GM12874 (cell line): ENCODE measurements at regions not wholly inside any gene's neighbourhood (a gene's known extent, or its start where the extent isn't known, plus 50 kb on each side); places are given as distances from the start of the nearest gene placed in this dataset.

Experiments used
- TF ChIP-seq, protein P1 (sequence below): IDR thresholded peaks from 2 replicates; pipeline ENCODE4 v1.5.1; 2011; ENCODE audit warnings: low read depth, mild to moderate bottlenecking, control low read depth, low read length, moderate library complexity; ENCODE audit not compliant: insufficient read depth

DNA sequence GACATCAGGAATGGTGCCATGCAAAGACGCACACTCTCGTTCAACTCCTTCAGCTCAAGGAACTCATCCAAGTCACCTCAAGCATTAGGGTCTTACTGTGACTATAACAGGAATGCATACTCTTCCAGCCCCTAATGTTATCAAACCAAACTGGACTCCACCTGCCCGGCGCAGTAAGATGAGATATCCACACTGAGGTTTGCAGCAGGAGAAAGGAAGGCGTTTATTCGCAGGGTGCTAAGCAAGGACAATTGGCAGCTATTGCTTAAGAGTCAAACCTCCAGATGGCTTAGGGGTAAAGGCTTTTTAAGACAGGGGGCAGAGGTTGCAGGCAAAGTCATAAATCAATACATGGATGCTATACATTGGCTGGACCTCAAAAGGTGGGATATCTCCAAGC lies 159.4 kb upstream of the TAB2 start:
- TF ChIP-seq, protein P1, sequence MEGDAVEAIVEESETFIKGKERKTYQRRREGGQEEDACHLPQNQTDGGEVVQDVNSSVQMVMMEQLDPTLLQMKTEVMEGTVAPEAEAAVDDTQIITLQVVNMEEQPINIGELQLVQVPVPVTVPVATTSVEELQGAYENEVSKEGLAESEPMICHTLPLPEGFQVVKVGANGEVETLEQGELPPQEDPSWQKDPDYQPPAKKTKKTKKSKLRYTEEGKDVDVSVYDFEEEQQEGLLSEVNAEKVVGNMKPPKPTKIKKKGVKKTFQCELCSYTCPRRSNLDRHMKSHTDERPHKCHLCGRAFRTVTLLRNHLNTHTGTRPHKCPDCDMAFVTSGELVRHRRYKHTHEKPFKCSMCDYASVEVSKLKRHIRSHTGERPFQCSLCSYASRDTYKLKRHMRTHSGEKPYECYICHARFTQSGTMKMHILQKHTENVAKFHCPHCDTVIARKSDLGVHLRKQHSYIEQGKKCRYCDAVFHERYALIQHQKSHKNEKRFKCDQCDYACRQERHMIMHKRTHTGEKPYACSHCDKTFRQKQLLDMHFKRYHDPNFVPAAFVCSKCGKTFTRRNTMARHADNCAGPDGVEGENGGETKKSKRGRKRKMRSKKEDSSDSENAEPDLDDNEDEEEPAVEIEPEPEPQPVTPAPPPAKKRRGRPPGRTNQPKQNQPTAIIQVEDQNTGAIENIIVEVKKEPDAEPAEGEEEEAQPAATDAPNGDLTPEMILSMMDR, result no peak

DNA sequence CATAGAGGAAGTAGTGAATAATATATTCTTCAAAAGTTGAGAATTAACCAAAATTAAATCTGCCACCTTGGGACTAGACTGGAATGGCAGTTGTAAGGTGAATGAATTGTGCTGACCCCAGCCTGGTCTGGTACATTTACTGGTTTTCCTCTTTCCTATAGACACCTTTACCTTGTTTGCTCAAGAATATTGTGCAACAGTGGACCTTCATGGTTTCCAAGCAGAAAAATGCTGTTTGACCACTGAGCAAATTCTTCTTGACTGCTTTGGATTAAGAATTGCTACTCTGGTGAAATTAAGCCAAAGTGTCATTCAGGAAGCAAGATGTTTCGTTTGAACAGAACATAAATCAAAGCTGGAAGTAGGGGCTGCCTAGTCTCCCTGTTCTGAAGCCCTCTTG lies 156.6 kb upstream of the TAB2 start:
- TF ChIP-seq, protein P1, result no peak

DNA sequence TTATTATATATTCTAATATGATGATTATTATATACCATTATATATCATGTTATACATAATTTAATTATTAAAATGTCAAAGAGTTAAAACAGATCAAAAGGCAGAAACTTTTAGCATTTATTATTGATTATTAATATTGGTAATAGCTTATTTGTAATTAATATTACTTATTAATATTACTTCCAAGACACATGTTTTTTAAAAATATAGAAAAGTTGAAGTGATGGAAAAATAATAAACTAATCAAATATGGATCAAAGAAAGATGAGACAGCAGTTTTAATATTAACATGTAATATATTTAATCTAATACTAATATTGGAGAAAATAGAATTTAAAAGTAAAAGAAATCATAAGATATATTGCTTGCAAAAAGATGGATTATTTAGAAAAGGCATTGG lies 154.6 kb upstream of the TAB2 start:
- TF ChIP-seq, protein P1, result no peak

DNA sequence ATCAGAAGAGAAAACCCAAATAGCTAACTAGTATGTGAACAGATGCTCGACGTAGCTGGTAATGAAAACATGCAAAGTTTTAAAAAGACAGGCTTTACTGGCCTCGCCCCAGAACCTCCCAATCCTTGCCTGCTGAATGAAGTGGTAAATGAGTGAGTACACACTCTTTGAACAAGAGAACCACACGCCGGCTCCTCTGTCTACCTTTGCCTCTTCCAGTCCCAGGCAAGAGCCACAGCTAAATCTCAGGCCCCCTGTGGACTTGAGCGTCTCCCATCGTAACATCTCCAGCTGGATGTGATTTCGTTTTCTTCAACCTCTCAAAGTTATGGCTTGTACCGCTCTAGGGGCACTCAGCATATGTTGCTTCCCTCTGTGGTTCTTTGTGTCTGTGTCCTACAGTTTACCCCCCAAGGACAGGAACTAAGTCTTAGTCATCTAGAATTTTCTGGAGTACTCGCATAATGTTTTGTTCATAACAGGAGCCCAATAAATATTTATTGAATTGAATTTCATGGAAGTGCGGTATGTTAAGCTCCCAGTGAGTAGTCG lies 153.2 kb upstream of the TAB2 start:
- TF ChIP-seq, protein P1, result no peak

DNA sequence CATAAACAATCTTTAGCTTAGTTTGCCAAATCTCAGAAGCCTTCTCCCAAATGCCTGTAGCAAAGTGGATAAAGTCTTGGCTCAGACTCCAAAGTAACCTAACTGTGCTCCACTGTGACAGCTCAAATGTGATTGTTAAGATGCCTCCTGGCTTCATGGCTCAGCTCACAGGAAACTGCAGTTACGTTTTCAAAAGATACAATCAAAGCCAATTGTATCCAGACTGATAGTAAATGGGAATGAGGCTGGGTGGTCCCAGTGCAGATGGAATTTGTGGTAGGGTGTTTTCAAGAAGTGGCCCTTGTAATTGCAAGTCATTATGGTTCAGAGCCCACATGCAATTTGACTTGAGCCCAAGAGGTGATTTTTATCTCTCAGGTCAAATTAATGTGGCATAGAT lies 151.2 kb upstream of the TAB2 start:
- TF ChIP-seq, protein P1, result no peak

DNA sequence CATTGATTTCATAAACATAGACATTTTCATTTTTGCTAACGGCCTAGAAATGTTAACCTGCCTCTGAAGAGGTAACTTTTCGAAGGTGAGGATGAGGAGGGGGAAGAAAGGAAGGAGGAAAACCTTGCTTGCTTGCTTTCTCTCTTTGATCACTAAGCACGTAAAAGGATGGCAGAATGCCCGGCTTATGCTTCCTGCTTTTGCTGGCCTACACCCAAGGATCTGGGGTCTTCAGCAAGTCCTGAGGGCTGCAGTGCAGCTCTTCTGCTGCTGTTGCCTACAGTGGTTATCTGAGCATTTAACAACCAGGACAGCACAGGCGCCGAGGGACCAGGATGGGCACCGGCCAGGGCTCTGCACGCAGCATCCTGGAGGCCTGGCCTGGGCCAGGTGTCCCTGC lies 150.8 kb upstream of the TAB2 start:
- TF ChIP-seq, protein P1, result no peak

DNA sequence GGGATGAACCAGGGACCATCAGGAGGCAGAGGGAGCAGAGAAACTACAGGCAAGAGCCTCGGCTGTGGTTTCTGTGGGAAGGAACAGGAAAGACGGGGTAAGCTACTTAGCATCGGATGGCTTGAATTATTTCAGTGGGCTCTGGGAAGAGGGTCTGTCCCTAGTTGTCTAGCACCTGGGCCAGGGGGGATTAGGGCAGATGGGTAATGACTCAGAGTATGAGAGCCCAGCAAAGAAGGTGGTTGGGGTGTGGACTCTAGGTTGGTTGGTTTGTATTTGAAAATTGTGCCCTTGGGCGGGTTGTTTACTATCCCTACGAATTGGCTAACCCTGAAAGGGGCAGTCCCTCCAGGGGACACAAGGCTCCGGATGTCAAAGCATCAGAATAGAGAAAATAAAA lies 148.5 kb upstream of the TAB2 start:
- TF ChIP-seq, protein P1, result no peak
